ENCODE measurements at regions not wholly inside any gene's neighbourhood (a gene's known extent, or its start where the extent isn't known, plus 50 kb on each side); places are given as distances from the start of the nearest gene placed in this dataset.

DNA sequence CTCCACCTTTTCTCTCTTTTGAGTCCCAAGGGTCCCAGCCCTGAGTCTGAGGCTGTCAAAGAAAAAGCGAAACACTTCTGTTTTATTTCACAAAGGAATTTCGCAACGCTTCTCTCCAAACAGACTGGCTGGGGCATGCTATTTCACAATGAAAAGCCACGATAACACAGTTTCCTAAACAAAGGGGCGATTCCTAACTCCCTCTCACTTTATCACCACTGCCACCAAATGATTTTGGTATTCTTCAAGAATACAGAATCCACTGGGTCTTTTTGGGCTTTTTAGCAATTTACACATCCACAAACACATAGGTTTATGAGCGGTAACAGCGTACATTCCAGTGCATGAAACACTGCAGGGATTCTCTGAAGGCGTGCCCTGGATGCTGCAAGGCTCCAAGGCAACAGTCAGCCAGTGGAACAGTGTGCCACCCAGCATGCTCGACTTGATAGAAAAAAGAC, 161.2 kb downstream of the DAD1 start:
- H3K4me3 ChIP-seq (replicated peaks in 1 of 3; ENCODE audit: insufficient read depth in 1 of 3, low read depth in 2 of 3, low read length in 3 of 3): no peak overlapping the region
- peak; percentile 57; the same call in 1 of the 2 replicates for TF ChIP-seq ZNF501 (CRISPR knock-in tag; IDR thresholded peaks at IDR 0.05)
- no peak for TF ChIP-seq ARID2 (CRISPR knock-in tag; IDR thresholded peaks at IDR 0.05; ENCODE audit: borderline replicate concordance)
- TF ChIP-seq NR2F6 (IDR thresholded peaks at IDR 0.05): no peak
- TF ChIP-seq NR2F6 (CRISPR knock-in tag; IDR thresholded peaks at IDR 0.05): peak; percentile 34; the same call in 1 of the 2 replicates
- no peak for TF ChIP-seq ZNF10 (CRISPR knock-in tag; IDR thresholded peaks at IDR 0.05; ENCODE audit: borderline replicate concordance, low read depth)
- TF ChIP-seq ZNF205 (CRISPR knock-in tag; IDR thresholded peaks at IDR 0.05): peak; percentile 63; the same call in 1 of the 2 replicates
- TF ChIP-seq, protein P1, sequence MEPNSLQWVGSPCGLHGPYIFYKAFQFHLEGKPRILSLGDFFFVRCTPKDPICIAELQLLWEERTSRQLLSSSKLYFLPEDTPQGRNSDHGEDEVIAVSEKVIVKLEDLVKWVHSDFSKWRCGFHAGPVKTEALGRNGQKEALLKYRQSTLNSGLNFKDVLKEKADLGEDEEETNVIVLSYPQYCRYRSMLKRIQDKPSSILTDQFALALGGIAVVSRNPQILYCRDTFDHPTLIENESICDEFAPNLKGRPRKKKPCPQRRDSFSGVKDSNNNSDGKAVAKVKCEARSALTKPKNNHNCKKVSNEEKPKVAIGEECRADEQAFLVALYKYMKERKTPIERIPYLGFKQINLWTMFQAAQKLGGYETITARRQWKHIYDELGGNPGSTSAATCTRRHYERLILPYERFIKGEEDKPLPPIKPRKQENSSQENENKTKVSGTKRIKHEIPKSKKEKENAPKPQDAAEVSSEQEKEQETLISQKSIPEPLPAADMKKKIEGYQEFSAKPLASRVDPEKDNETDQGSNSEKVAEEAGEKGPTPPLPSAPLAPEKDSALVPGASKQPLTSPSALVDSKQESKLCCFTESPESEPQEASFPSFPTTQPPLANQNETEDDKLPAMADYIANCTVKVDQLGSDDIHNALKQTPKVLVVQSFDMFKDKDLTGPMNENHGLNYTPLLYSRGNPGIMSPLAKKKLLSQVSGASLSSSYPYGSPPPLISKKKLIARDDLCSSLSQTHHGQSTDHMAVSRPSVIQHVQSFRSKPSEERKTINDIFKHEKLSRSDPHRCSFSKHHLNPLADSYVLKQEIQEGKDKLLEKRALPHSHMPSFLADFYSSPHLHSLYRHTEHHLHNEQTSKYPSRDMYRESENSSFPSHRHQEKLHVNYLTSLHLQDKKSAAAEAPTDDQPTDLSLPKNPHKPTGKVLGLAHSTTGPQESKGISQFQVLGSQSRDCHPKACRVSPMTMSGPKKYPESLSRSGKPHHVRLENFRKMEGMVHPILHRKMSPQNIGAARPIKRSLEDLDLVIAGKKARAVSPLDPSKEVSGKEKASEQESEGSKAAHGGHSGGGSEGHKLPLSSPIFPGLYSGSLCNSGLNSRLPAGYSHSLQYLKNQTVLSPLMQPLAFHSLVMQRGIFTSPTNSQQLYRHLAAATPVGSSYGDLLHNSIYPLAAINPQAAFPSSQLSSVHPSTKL (CRISPR knock-in tag; IDR thresholded peaks at IDR 0.05): peak; percentile 89
- no peak for TF ChIP-seq PHF8 (CRISPR knock-in tag; IDR thresholded peaks at IDR 0.05)
- TF ChIP-seq ZNF691 (CRISPR knock-in tag; IDR thresholded peaks at IDR 0.05; ENCODE audit: borderline replicate concordance, low read depth): no peak
- no peak for TF ChIP-seq FOSL1 (CRISPR knock-in tag; IDR thresholded peaks at IDR 0.05; ENCODE audit: borderline replicate concordance)
- TF ChIP-seq MIER2 (CRISPR knock-in tag; IDR thresholded peaks at IDR 0.05): 0 out of 2 replicates have a peak, but pooled peaks have one; percentile 16
- TF ChIP-seq, protein P2, sequence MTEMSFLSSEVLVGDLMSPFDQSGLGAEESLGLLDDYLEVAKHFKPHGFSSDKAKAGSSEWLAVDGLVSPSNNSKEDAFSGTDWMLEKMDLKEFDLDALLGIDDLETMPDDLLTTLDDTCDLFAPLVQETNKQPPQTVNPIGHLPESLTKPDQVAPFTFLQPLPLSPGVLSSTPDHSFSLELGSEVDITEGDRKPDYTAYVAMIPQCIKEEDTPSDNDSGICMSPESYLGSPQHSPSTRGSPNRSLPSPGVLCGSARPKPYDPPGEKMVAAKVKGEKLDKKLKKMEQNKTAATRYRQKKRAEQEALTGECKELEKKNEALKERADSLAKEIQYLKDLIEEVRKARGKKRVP (CRISPR knock-in tag; IDR thresholded peaks at IDR 0.05): peak in 1 of 2 experiments; percentile 92; a peak in 2 of 4 replicates
- no peak for TF ChIP-seq REPIN1 (CRISPR knock-in tag; IDR thresholded peaks at IDR 0.05; ENCODE audit: borderline replicate concordance, low read depth)
- TF ChIP-seq, protein P3, sequence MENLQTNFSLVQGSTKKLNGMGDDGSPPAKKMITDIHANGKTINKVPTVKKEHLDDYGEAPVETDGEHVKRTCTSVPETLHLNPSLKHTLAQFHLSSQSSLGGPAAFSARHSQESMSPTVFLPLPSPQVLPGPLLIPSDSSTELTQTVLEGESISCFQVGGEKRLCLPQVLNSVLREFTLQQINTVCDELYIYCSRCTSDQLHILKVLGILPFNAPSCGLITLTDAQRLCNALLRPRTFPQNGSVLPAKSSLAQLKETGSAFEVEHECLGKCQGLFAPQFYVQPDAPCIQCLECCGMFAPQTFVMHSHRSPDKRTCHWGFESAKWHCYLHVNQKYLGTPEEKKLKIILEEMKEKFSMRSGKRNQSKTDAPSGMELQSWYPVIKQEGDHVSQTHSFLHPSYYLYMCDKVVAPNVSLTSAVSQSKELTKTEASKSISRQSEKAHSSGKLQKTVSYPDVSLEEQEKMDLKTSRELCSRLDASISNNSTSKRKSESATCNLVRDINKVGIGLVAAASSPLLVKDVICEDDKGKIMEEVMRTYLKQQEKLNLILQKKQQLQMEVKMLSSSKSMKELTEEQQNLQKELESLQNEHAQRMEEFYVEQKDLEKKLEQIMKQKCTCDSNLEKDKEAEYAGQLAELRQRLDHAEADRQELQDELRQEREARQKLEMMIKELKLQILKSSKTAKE (CRISPR knock-in tag; IDR thresholded peaks at IDR 0.05; ENCODE audit: borderline replicate concordance): no peak
- TF ChIP-seq SRF (IDR thresholded peaks at IDR 0.05; ENCODE audit: low read depth, low read length): no peak
- TF ChIP-seq POLR2G (IDR thresholded peaks at IDR 0.05; ENCODE audit: low read depth, low read length): no peak
- no peak for TF ChIP-seq CHD4 (IDR thresholded peaks at IDR 0.05; ENCODE audit: borderline replicate concordance, low read length)
- peak; percentile 100 for TF ChIP-seq CEBPB (IDR thresholded peaks at IDR 0.05; ENCODE audit: borderline replicate concordance, low read depth, low read length)
- no peak for TF ChIP-seq NFYB (CRISPR knock-in tag; IDR thresholded peaks at IDR 0.05)

More for the DNA sequence above, 161.2 kb downstream of the DAD1 start:
- H3K4me1 ChIP-seq (ENCODE audit: insufficient read depth, low read length): peaks cover 23% of the 10 kb centered on the region
- no TSS peak for BruUV-seq (replicated peaks)
- no peaks in the 10 kb centered on the region for H3K9me3 ChIP-seq (ENCODE audit: low read length)
- H2AFZ ChIP-seq (ENCODE audit: low read length): no peak overlapping the region
- no peak overlapping the region for H3K27ac ChIP-seq (ENCODE audit: extremely low read length, insufficient read depth, low read length)
- in situ Hi-C loops (cut with HindIII; ENCODE audit: extremely low pct_ligation_motif_present, low pct_unique_long_range_greater_than_20kb): no loop called here
- peak overlapping the region; percentile 40 for H3K4me2 ChIP-seq (ENCODE audit: low read depth, low read length)
- ChIA-PET POLR2A (no interaction called here), CTCF (ENCODE audit: low intra/inter-chr PET ratio, low total read pairs) (no interaction called here)
- no peak overlapping the region for H3K9ac ChIP-seq (ENCODE audit: insufficient read depth, low read depth, low read length)
- no peaks in the 10 kb centered on the region for H3K36me3 ChIP-seq (replicated peaks in 1 of 2; ENCODE audit: control insufficient read depth in 1 of 2, insufficient read depth in 2 of 2, low read length in 2 of 2)
- no peaks in the 10 kb centered on the region for H4K20me1 ChIP-seq (ENCODE audit: insufficient read depth, low read length)
- peaks cover 0 to 2% of the 10 kb centered on the region in 2 experiments; a peak in 1 of 5 replicates for H3K27me3 ChIP-seq (ENCODE audit: control insufficient read depth in 1 of 2, insufficient read depth in 2 of 2, low read length in 2 of 2)
- FAIRE-seq (peak; percentile 66), ATAC-seq (peak; percentile 88), DNase-seq (ENCODE audit: low spot score) (peak; percentile 81)
- intact Hi-C loops (cut with micrococcal nuclease; ENCODE audit: unreplicated experiment): loop anchor here (5.0 kb wide), 1 partner anchor 106 kb away; no protein-coding TSS in a partner anchor
- H3K79me2 ChIP-seq (ENCODE audit: insufficient read depth, low read length): no peaks in the 10 kb centered on the region
- WGBS (ENCODE audit: low lambda C conversion rate): 2% methylated on average over 9 of the region's 9 CpGs

All from HepG2 (cell line).